ENCODE measurements at regions not wholly inside any gene's neighbourhood (a gene's known extent, or its start where the extent isn't known, plus 50 kb on each side); places are given as distances from the start of the nearest gene placed in this dataset.

DNA sequence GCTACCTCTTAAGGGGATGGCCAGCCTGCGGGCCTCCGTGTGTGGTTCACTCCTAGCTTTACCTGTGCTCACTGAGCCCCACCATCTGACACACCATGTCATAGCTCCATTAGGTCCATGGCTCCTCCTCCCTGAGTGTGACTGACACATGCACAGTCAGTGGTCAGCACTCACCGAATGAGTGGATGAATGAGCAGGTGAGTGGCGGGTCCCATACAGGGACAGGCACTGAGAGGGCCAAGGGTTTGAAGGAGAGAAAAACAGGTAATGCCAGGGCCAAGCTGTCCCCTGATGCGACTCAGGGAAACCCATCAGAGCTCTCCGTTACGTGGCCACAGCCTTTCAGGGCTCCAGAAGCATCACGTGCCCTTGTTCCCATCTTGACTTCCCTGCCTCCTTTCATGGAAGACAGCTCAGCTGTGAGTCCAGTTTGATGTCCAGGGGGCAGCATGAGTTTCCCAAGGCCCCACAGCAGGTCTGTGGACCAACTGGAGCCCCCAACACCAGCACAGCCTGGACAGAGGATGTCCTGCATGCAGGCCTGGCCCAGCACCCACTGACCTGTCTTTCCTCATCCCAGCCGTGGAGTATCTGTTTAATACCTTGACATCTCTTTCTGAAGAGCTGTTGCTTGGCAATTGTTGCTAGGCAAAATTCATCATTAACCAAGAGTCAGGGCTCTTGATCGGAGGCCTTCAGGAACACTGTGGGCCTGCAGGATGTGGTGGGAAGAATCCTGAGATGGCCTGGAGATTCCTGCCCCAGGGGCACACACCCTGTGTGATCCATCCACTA, 84.4 kb downstream of the PLXNA1 start:
- POLR2A ChIA-PET (ENCODE audit: low non-redundant PET), result no interaction called here
- TF ChIP-seq, protein P1, sequence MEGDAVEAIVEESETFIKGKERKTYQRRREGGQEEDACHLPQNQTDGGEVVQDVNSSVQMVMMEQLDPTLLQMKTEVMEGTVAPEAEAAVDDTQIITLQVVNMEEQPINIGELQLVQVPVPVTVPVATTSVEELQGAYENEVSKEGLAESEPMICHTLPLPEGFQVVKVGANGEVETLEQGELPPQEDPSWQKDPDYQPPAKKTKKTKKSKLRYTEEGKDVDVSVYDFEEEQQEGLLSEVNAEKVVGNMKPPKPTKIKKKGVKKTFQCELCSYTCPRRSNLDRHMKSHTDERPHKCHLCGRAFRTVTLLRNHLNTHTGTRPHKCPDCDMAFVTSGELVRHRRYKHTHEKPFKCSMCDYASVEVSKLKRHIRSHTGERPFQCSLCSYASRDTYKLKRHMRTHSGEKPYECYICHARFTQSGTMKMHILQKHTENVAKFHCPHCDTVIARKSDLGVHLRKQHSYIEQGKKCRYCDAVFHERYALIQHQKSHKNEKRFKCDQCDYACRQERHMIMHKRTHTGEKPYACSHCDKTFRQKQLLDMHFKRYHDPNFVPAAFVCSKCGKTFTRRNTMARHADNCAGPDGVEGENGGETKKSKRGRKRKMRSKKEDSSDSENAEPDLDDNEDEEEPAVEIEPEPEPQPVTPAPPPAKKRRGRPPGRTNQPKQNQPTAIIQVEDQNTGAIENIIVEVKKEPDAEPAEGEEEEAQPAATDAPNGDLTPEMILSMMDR (conservative IDR thresholded peaks at IDR 0.05; ENCODE audit: low read depth, low read length), result no peak
- TF ChIP-seq EZH2 (IDR thresholded peaks at IDR 0.05; ENCODE audit: borderline replicate concordance, low read depth, low read length, poor library complexity, severe bottlenecking), result no peak
- H3K27me3 ChIP-seq (replicated peaks; ENCODE audit: insufficient read depth, low read depth, low read length, poor library complexity), result no peaks in the 10 kb centered on the region
- no peaks in the 10 kb centered on the region for H3K9me3 ChIP-seq (ENCODE audit: low read depth, low read length, poor library complexity, severe bottlenecking)
- BruUV-seq (replicated peaks), result no TSS peak
- H3K36me3 ChIP-seq (ENCODE audit: insufficient read depth, low read length, poor library complexity, severe bottlenecking), result no peaks in the 10 kb centered on the region
- H3K27ac ChIP-seq (ENCODE audit: low read depth, low read length, poor library complexity, severe bottlenecking), result no peak overlapping the region
- intact Hi-C loops (cut with micrococcal nuclease; ENCODE audit: unreplicated experiment), result no loop called here
- no peaks in the 10 kb centered on the region for H3K4me1 ChIP-seq (ENCODE audit: insufficient read depth, low read length, poor library complexity, severe bottlenecking)
- no peak for DNase-seq (ENCODE audit: low spot score)
- H3K4me3 ChIP-seq (ENCODE audit: low read depth, low read length, poor library complexity, severe bottlenecking), result no peak overlapping the region
- CTCF ChIA-PET, result no interaction called here

DNA sequence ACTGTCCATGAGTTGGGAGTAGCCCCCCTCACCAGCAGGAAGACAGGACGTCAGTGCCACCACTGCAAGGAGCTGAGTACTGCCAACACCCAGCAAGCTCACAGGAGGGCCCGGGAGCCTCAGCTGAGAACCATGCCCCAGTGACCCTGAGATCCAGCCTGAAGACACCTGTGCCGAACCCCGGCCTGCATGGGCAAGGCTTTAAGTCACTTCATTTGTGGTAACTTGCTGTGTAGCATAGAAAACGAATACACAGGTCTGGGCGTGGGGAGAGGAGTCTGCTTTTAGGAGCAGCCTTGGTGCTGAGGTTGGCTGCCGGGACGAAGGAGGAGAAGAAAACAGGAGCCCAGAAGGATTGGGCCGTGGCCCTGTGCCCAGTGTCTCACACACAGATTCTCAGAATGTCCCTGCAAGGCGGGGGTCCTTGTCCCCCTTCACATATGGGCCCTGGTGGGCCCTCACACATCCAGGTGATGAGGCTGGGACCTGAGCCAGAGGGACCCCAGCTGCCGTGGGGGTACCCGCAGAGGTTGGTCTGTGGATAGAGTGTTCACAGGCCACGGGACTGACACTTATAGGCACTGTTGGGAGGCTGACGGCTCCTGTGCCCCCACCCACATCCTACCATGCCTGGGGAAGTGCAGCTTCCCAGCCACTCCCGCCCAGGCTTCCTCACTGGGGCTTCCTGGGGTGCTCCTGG, 85.3 kb downstream of the PLXNA1 start:
- Histone ChIP-seq H3K27ac (ENCODE audit: low read depth, low read length, poor library complexity, severe bottlenecking) (no peak overlapping the region), H3K9me3 (ENCODE audit: low read depth, low read length, poor library complexity, severe bottlenecking) (no peaks in the 10 kb centered on the region), H3K36me3 (ENCODE audit: insufficient read depth, low read length, poor library complexity, severe bottlenecking) (no peaks in the 10 kb centered on the region), H3K4me1 (ENCODE audit: insufficient read depth, low read length, poor library complexity, severe bottlenecking) (no peaks in the 10 kb centered on the region), H3K4me3 (ENCODE audit: low read depth, low read length, poor library complexity, severe bottlenecking) (no peak overlapping the region), H3K27me3 (replicated peaks; ENCODE audit: insufficient read depth, low read depth, low read length, poor library complexity) (no peaks in the 10 kb centered on the region)
- CTCF ChIA-PET, result no interaction called here
- intact Hi-C loops (cut with micrococcal nuclease; ENCODE audit: unreplicated experiment), result no loop called here
- BruUV-seq (replicated peaks), result no TSS peak
- POLR2A ChIA-PET (ENCODE audit: low non-redundant PET), result no interaction called here
- no peak for DNase-seq (ENCODE audit: low spot score)
- TF ChIP-seq, protein P1 (conservative IDR thresholded peaks at IDR 0.05; ENCODE audit: low read depth, low read length), result no peak

DNA sequence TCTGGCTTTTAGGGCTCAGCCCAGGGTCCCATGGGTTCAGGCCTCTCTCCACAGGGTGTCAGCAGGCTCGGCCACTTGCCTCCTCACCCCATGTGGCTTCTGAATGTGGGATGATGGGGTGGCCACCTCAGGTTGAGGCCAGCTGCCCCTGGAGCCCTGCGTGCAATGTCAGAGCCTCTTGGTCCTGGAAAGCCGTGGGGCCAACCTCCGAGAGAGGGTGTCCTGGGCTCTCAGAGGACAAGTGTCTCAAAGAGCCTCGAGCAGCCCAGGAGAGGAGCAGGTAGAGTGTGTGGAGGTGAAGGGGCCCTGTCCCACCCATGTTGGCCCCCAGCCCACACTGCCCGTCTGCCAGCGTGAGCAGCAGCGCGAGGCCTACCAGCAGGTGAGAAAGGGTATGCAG, 86.0 kb downstream of the PLXNA1 start:
- Histone ChIP-seq H3K36me3 (ENCODE audit: insufficient read depth, low read length, poor library complexity, severe bottlenecking) (no peaks in the 10 kb centered on the region), H3K27ac (ENCODE audit: low read depth, low read length, poor library complexity, severe bottlenecking) (no peak overlapping the region), H3K4me1 (ENCODE audit: insufficient read depth, low read length, poor library complexity, severe bottlenecking) (no peaks in the 10 kb centered on the region), H3K9me3 (ENCODE audit: low read depth, low read length, poor library complexity, severe bottlenecking) (no peaks in the 10 kb centered on the region), H3K27me3 (replicated peaks; ENCODE audit: insufficient read depth, low read depth, low read length, poor library complexity) (no peaks in the 10 kb centered on the region), H3K4me3 (ENCODE audit: low read depth, low read length, poor library complexity, severe bottlenecking) (no peak overlapping the region)
- intact Hi-C loops (cut with micrococcal nuclease; ENCODE audit: unreplicated experiment), result no loop called here
- no peak for DNase-seq (ENCODE audit: low spot score)
- POLR2A ChIA-PET (ENCODE audit: low non-redundant PET), result no interaction called here
- CTCF ChIA-PET, result no interaction called here
- no peak for TF ChIP-seq EZH2 (IDR thresholded peaks at IDR 0.05; ENCODE audit: borderline replicate concordance, low read depth, low read length, poor library complexity, severe bottlenecking)
- TF ChIP-seq, protein P1 (conservative IDR thresholded peaks at IDR 0.05; ENCODE audit: low read depth, low read length), result no peak
- BruUV-seq (replicated peaks), result no TSS peak
